K562 (cell line): ENCODE measurements at regions not wholly inside any gene's neighbourhood (a gene's known extent, or its start where the extent isn't known, plus 50 kb on each side); places are given as distances from the start of the nearest gene placed in this dataset.

Experiments used
- ATAC-seq: fragments of 200-7000 bp; cut with Tn5 transposase; 3 replicates; pipeline ENCODE4 v1.9.1; 2020; ENCODE audit warnings: moderate library complexity
- BruUV-seq: library from RNA; stranded (reverse); fragments of 400-500 nt; replicated peaks from 2 replicates; lab custom pipeline; 2021; lab: Mats Ljungman, UMichigan
- CTCF ChIA-PET: fragments of 300-600 bp; formaldehyde crosslinking; extraction: SDS; loops from one replicate; lab custom pipeline; 2021; ENCODE audit warnings: low intra/inter-chr PET ratio; lab: Yijun Ruan, JAX
- POLR2A ChIA-PET: fragments of 300-600, 350-650 bp; sonication (Branson Sonifier 250); formaldehyde crosslinking; extraction: SDS; loops from one replicate; lab custom pipeline; 2021; ENCODE audit warnings: antibody characterized with exemption, inconsistent platforms; lab: Yijun Ruan, JAX
- DNase-seq, 4 experiments: peaks; one replicate each; pipeline versions ENCODE4 v3.0.0 to v3.0.0-alpha.2; 2011 to 2018; ENCODE audit warnings: low spot score in 3 of 4, mixed read lengths in 3 of 4; ENCODE audit errors: extremely low read depth in 1 of 4
- FAIRE-seq: peaks from 2 replicates; lab custom pipeline; 2011; peaks lifted over from hg19 to GRCh38; lab: Jason Lieb, UNC
- H2AFZ ChIP-seq: 2 replicates; pipeline ENCODE4 v1.6.0; 2011; ENCODE audit warnings: low read depth, low read length, control low read depth, inconsistent platforms
- H3K27ac ChIP-seq: fragments of 200-600 bp; 3 replicates; pipeline ENCODE4 v1.8.0; 2011; ENCODE audit warnings: low read depth, mild to moderate bottlenecking, control low read depth, inconsistent platforms, low read length, moderate library complexity, mixed read lengths; ENCODE audit errors: extremely low read depth
- H3K27me3 ChIP-seq, 2 experiments: fragments of 300-600 bp in 1 of 2; 2 replicates in 1 of 2; 3 replicates in 1 of 2; pipeline versions ENCODE4 v1.6.0 to v1.8.0; 2011; ENCODE audit warnings: inconsistent platforms in 2 of 2, low read length in 2 of 2, mild to moderate bottlenecking in 1 of 2, mixed read lengths in 1 of 2, moderate library complexity in 1 of 2; ENCODE audit not compliant: control insufficient read depth in 2 of 2, insufficient read depth in 2 of 2
- H3K36me3 ChIP-seq: fragments of 300-600 bp; 3 replicates; pipeline ENCODE4 v1.8.0; 2011; ENCODE audit warnings: mild to moderate bottlenecking, low read length, inconsistent platforms; ENCODE audit not compliant: control insufficient read depth, insufficient read depth
- H3K4me1 ChIP-seq, 2 experiments: fragments of 200-600 bp in 1 of 2; replicated peaks in 1 of 2; 2 replicates in 1 of 2; 3 replicates in 1 of 2; pipeline versions ENCODE4 v1.5.1 to v1.8.0; 2011; ENCODE audit warnings: inconsistent platforms in 2 of 2, low read length in 2 of 2, mild to moderate bottlenecking in 1 of 2, mixed read lengths in 1 of 2, moderate library complexity in 1 of 2; ENCODE audit not compliant: control insufficient read depth in 2 of 2, insufficient read depth in 2 of 2
- H3K4me2 ChIP-seq: 2 replicates; pipeline ENCODE4 v1.6.1; 2011; ENCODE audit warnings: low read length, control low read depth, inconsistent platforms, mixed read lengths; ENCODE audit not compliant: insufficient read depth
- H3K4me3 ChIP-seq: fragments of 200-600 bp; sonication (generic), shearing (Covaris generic); 2 replicates; pipeline ENCODE4 v1.5.1; 2016; ENCODE audit warnings: control low read depth, inconsistent platforms
- H3K79me2 ChIP-seq: fragments of 200-600 bp; 3 replicates; pipeline ENCODE4 v1.8.0; 2011; ENCODE audit warnings: low read length, inconsistent platforms; ENCODE audit not compliant: control insufficient read depth, insufficient read depth
- H3K9ac ChIP-seq, 2 experiments: 2 replicates each; pipeline versions ENCODE4 v1.6.0 to v1.6.1; 2011; ENCODE audit warnings: low read depth in 2 of 2, low read length in 2 of 2, control low read depth in 1 of 2, inconsistent platforms in 1 of 2, mild to moderate bottlenecking in 1 of 2, mixed read lengths in 1 of 2; ENCODE audit not compliant: insufficient read depth in 1 of 2
- H3K9me1 ChIP-seq: one replicate; pipeline ENCODE4 v1.6.0; 2011; ENCODE audit warnings: inconsistent platforms, mild to moderate bottlenecking, low read length, moderate library complexity; ENCODE audit not compliant: control insufficient read depth, insufficient read depth
- H3K9me3 ChIP-seq: replicated peaks from 2 replicates; pipeline ENCODE4 v1.5.1; 2011; ENCODE audit warnings: low read depth, low read length, inconsistent platforms; ENCODE audit not compliant: control insufficient read depth, insufficient read depth
- H4K20me1 ChIP-seq: replicated peaks from 2 replicates; pipeline ENCODE4 v1.6.1; 2011; ENCODE audit warnings: low read length, inconsistent platforms, mixed read lengths; ENCODE audit not compliant: control insufficient read depth, insufficient read depth
- ATF3 ChIP-seq, 2 experiments: fragments of 450-650 bp in 1 of 2; sonication (generic) in 1 of 2; formaldehyde crosslinking in 1 of 2; IDR thresholded peaks in 1 of 2; conservative IDR thresholded peaks in 1 of 2; 2 replicates each; pipeline versions ENCODE4 v1.6.1 to v1.8.1; 2016 to 2023; ENCODE audit warnings: mild to moderate bottlenecking in 2 of 2, moderate library complexity in 2 of 2, inconsistent platforms in 1 of 2, missing genetic modification reagents in 1 of 2
- CC2D1A ChIP-seq: fragments of 450-650 bp; IDR thresholded peaks from 2 replicates; pipeline ENCODE4 v1.6.1; 2017; ENCODE audit warnings: mild to moderate bottlenecking
- E2F4 ChIP-seq: sonication (generic); formaldehyde crosslinking; IDR thresholded peaks from 2 replicates; pipeline ENCODE4 v1.8.0; 2022; ENCODE audit warnings: mild to moderate bottlenecking, low read depth, missing genetic modification reagents
- FOXJ3 ChIP-seq: sonication (generic); formaldehyde crosslinking; IDR thresholded peaks from 2 replicates; pipeline ENCODE4 v1.4.0; 2020; ENCODE audit warnings: mild to moderate bottlenecking, missing genetic modification reagents
- GATA2 ChIP-seq: sonication (generic); formaldehyde crosslinking; IDR thresholded peaks from 2 replicates; pipeline ENCODE4 v1.4.0; 2020; ENCODE audit warnings: mild to moderate bottlenecking, missing genetic modification reagents
- HMG20A ChIP-seq: fragments of 450-650 bp; formaldehyde crosslinking; conservative IDR thresholded peaks from 2 replicates; pipeline ENCODE4 v1.4.0; 2020; ENCODE audit warnings: mild to moderate bottlenecking, mixed read lengths
- KLF13 ChIP-seq: fragments of 450-650 bp; IDR thresholded peaks from 2 replicates; pipeline ENCODE4 v1.6.1; 2016; ENCODE audit warnings: missing genetic modification characterization, low read depth, mild to moderate bottlenecking, missing compliant biosample characterization, moderate library complexity, borderline replicate concordance
- PURB ChIP-seq: sonication (generic); formaldehyde crosslinking; IDR thresholded peaks from 2 replicates; pipeline ENCODE4 v1.9.0; 2021; ENCODE audit warnings: low read depth, mild to moderate bottlenecking, missing genetic modification reagents
- RBBP5 ChIP-seq: fragments of 200-600 bp; sonication (generic); IDR thresholded peaks from 2 replicates; pipeline ENCODE4 v1.6.1; 2012; ENCODE audit warnings: borderline replicate concordance, mild to moderate bottlenecking, low read length, control low read depth, inconsistent platforms; ENCODE audit not compliant: insufficient read depth, poor library complexity, severe bottlenecking
- SMAD4 ChIP-seq: fragments of 250-450 bp; sonication (Bioruptor Pico); conservative IDR thresholded peaks from 2 replicates; pipeline ENCODE4 v1.8.0; 2021; ENCODE audit warnings: inconsistent platforms, mild to moderate bottlenecking, moderate library complexity
- SMARCA5 ChIP-seq: fragments of 450-650 bp; IDR thresholded peaks from 2 replicates; pipeline ENCODE4 v1.6.1; 2016
- ZNF175 ChIP-seq: fragments of 200-800 bp; sonication (Bioruptor generic); IDR thresholded peaks from 2 replicates; pipeline ENCODE4 v1.6.1; 2016; ENCODE audit warnings: low read depth, mild to moderate bottlenecking, missing genetic modification characterization, missing compliant biosample characterization
- ZNF311 ChIP-seq: fragments of 250-450 bp; sonication (Bioruptor Pico); IDR thresholded peaks from 2 replicates; pipeline ENCODE4 v1.4.0; 2020; ENCODE audit warnings: mild to moderate bottlenecking, moderate library complexity
- ZNF41 ChIP-seq: fragments of 250-450 bp; sonication (Bioruptor Pico); conservative IDR thresholded peaks from 2 replicates; pipeline ENCODE4 v1.4.0; 2020; ENCODE audit warnings: mild to moderate bottlenecking
- ZNF699 ChIP-seq: fragments of 250-450 bp; sonication (Bioruptor Pico); IDR thresholded peaks from 2 replicates; pipeline ENCODE4 v1.8.0; 2021; ENCODE audit warnings: mild to moderate bottlenecking, moderate library complexity; ENCODE audit not compliant: insufficient replicate concordance
- ZNF830 ChIP-seq: fragments of 250-450 bp; sonication (Bioruptor Pico); IDR thresholded peaks from 2 replicates; pipeline ENCODE4 v1.5.0; 2021; ENCODE audit warnings: mild to moderate bottlenecking
- WGBS: fragments of 100-300 bp; shearing (Covaris generic); methylation state at CpG from one replicate; pipeline ENCODE4 v1.1.6; 2016; ENCODE audit warnings: low coverage, mixed read lengths; ENCODE audit not compliant: insufficient coverage; ENCODE audit errors: missing lambda C conversion rate; 5-methylcytosine and 5-hydroxymethylcytosine counted together
- in situ Hi-C: fragments of 300-500 bp; cut with MboI; formaldehyde crosslinking; loops from 4 replicates; pipeline ENCODE4 v1.15.0; 2018; ENCODE audit warnings: inconsistent platforms, mixed read lengths
- intact Hi-C: fragments of 100-400 bp; cut with micrococcal nuclease; formaldehyde crosslinking; loops from 2 replicates; pipeline ENCODE4 v1.14.2; 2022
- TF ChIP-seq, protein P1 (sequence below): fragments of 450-650 bp; formaldehyde crosslinking; IDR thresholded peaks from 2 replicates; pipeline ENCODE4 v1.4.0; 2022; ENCODE audit warnings: missing genetic modification characterization

GRCh38 chr4:58275856-58276255 lies 1165.7 kb upstream of the IGFBP7 start:
- H3K9ac ChIP-seq, result no peak overlapping the region
- H3K27ac ChIP-seq, result no peak overlapping the region
- no peak for TF ChIP-seq ZNF41 (CRISPR knock-in tag)
- TF ChIP-seq GATA2 (CRISPR knock-in tag), result no peak
- no peak for TF ChIP-seq ZNF311 (CRISPR knock-in tag)
- TF ChIP-seq HMG20A (CRISPR knock-in tag), result no peak
- TF ChIP-seq SMARCA5, result no peak
- TF ChIP-seq, protein P1, sequence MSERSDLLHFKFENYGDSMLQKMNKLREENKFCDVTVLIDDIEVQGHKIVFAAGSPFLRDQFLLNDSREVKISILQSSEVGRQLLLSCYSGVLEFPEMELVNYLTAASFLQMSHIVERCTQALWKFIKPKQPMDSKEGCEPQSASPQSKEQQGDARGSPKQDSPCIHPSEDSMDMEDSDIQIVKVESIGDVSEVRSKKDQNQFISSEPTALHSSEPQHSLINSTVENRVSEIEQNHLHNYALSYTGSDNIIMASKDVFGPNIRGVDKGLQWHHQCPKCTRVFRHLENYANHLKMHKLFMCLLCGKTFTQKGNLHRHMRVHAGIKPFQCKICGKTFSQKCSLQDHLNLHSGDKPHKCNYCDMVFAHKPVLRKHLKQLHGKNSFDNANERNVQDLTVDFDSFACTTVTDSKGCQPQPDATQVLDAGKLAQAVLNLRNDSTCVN (CRISPR knock-in tag), result no peak
- no peak for TF ChIP-seq ZNF175 (CRISPR knock-in tag)
- no peak for TF ChIP-seq ZNF699 (CRISPR knock-in tag)
- TF ChIP-seq E2F4, result no peak
- TF ChIP-seq CC2D1A, result no peak
- no peak for TF ChIP-seq SMAD4 (CRISPR knock-in tag)
- TF ChIP-seq FOXJ3 (CRISPR knock-in tag), result no peak
- no peak for TF ChIP-seq PURB (CRISPR knock-in tag)
- no peak for TF ChIP-seq ZNF830 (CRISPR knock-in tag)
- no peak for TF ChIP-seq RBBP5
- no peak for TF ChIP-seq KLF13 (tag)
- no peak for TF ChIP-seq ATF3 (IDR thresholded peaks at IDR 0.05)
- TF ChIP-seq ATF3 (CRISPR knock-in tag; conservative IDR thresholded peaks at IDR 0.05), result no peak
- intact Hi-C loops, result no loop called here
- 5% methylated on average over 1 of the region's 1 CpG for WGBS
- DNase-seq, result no peak
- H3K4me1 ChIP-seq, result no peaks in the 10 kb centered on the region
- H3K4me2 ChIP-seq, result no peak overlapping the region
- ATAC-seq, result no peak
- ChIA-PET POLR2A (no interaction called here), CTCF (no interaction called here)
- no peak overlapping the region for H2AFZ ChIP-seq
- H4K20me1 ChIP-seq, result no peaks in the 10 kb centered on the region
- in situ Hi-C loops, result no loop called here
- no peaks in the 10 kb centered on the region for H3K79me2 ChIP-seq
- FAIRE-seq, result no peak
- no peak overlapping the region for H3K4me3 ChIP-seq
- H3K27me3 ChIP-seq, result no peaks in the 10 kb centered on the region
- BruUV-seq, result no TSS peak
- H3K36me3 ChIP-seq, result no peaks in the 10 kb centered on the region
- no peaks in the 10 kb centered on the region for H3K9me1 ChIP-seq
- no peaks in the 10 kb centered on the region for H3K9me3 ChIP-seq
